GM10248 (cell line): ENCODE measurements at regions not wholly inside any gene's neighbourhood (a gene's known extent, or its start where the extent isn't known, plus 50 kb on each side); places are given as distances from the start of the nearest gene placed in this dataset.
"Not testable (repeated sequence)": the region's sequence is repeated elsewhere in the genome, so short reads cannot be mapped to it uniquely, and the experiment has no call there.

ENCODE experiments used
- CTCF ChIA-PET: fragments of 300-600 bp; sonication (Branson Sonifier 250); formaldehyde crosslinking; extraction: SDS; loops from one replicate; lab custom pipeline; 2021; ENCODE audit warnings: antibody characterized with exemption; lab: Yijun Ruan, JAX
- POLR2A ChIA-PET: fragments of 350-650 bp; sonication (Branson Sonifier 250); formaldehyde crosslinking; extraction: SDS; loops from one replicate; lab custom pipeline; 2020; ENCODE audit warnings: antibody characterized with exemption; lab: Yijun Ruan, JAX
- DNase-seq: peaks from one replicate; pipeline ENCODE4 v3.0.0; 2012; ENCODE audit errors: extremely low spot score
- CTCF ChIP-seq: IDR thresholded peaks from 2 replicates; pipeline ENCODE4 v1.5.1; 2012; ENCODE audit warnings: mild to moderate bottlenecking, low read depth; ENCODE audit errors: extremely low read depth, missing control alignments, control extremely low read depth

- ChIA-PET CTCF (no interaction called here), POLR2A (no interaction called here)
- TF ChIP-seq CTCF: no peak
- no peak for DNase-seq
Observed at GRCh38 chr22:48918585-48919186, 909.0 kb downstream of the BRD1 start.

GRCh38 chr22:48912356-48913066 lies 915.2 kb downstream of the BRD1 start:
- POLR2A ChIA-PET, DNase-seq, CTCF ChIA-PET: not testable (repeated sequence)

- DNase-seq, CTCF ChIA-PET, POLR2A ChIA-PET: not testable (repeated sequence)
Observed at GRCh38 chr22:48911647-48912046, 916.0 kb downstream of the BRD1 start.

GRCh38 chr22:48911067-48911466 lies 916.6 kb downstream of the BRD1 start:
- DNase-seq, CTCF ChIA-PET, POLR2A ChIA-PET: not testable (repeated sequence)

GRCh38 chr22:48908547-48908946 lies 919.1 kb downstream of the BRD1 start:
- ChIA-PET POLR2A (no interaction called here), CTCF (no interaction called here)
- TF ChIP-seq CTCF: no peak
- no peak for DNase-seq

- TF ChIP-seq CTCF: no peak
- no peak for DNase-seq
- ChIA-PET CTCF (no interaction called here), POLR2A (no interaction called here)
Observed at GRCh38 chr22:48907591-48907990, 920.1 kb downstream of the BRD1 start.

GRCh38 chr22:48906216-48906835 lies 921.3 kb downstream of the BRD1 start:
- ChIA-PET POLR2A (no interaction called here), CTCF (no interaction called here)
- no peak for DNase-seq
- no peak for TF ChIP-seq CTCF

GRCh38 chr22:48905206-48905975 lies 922.3 kb downstream of the BRD1 start:
- DNase-seq: no peak
- POLR2A ChIA-PET: no interaction called here
- no peak for TF ChIP-seq CTCF
- CTCF ChIA-PET: no interaction called here
